Sigmoid colon (tissue), 3 donors: ENCODE measurements at regions not wholly inside any gene's neighbourhood (a gene's known extent, or its start where the extent isn't known, plus 50 kb on each side); places are given as distances from the start of the nearest gene placed in this dataset.
"Not testable (repeated sequence)": the region's sequence is repeated elsewhere in the genome, so short reads cannot be mapped to it uniquely, and the experiment has no call there.

Experiments used
- POLR2A ChIP-seq, 2 donors: fragments of 450-650 bp; IDR thresholded peaks; one replicate each; pipeline ENCODE4 v1.6.1; 2016; ENCODE audit warnings: antibody characterized with exemption in 2 of 2, mild to moderate bottlenecking in 2 of 2, moderate library complexity in 2 of 2
- TF ChIP-seq, protein P1 (sequence below), 4 experiments: fragments of 450-650 bp in 3 of 4; fragments of 200-600 bp in 1 of 4; IDR thresholded peaks; one replicate each; pipeline ENCODE4 v1.5.1; 2016 to 2019; ENCODE audit warnings: antibody characterized with exemption in 4 of 4, mild to moderate bottlenecking in 3 of 4, moderate library complexity in 2 of 4

DNA sequence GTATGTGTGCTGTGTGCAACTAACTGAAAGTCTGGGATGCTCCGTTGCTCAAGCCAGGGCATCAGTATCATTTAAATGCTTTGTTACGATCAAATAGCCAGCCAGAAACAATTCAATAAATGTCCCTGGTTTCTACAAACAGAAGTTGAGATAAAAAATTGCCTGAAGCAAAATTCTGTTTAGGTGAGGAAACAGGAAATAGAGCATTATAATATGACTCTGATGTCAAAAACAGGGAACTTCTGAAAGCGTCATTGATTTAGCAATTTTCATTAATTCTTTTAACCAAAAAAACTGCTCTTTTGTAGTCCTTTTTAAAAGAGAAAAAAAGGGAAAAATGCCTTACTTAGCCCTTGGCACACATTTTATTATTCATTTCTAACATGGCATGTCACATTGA lies 174.7 kb downstream of the POTEB3 start:
- TF ChIP-seq, protein P1, sequence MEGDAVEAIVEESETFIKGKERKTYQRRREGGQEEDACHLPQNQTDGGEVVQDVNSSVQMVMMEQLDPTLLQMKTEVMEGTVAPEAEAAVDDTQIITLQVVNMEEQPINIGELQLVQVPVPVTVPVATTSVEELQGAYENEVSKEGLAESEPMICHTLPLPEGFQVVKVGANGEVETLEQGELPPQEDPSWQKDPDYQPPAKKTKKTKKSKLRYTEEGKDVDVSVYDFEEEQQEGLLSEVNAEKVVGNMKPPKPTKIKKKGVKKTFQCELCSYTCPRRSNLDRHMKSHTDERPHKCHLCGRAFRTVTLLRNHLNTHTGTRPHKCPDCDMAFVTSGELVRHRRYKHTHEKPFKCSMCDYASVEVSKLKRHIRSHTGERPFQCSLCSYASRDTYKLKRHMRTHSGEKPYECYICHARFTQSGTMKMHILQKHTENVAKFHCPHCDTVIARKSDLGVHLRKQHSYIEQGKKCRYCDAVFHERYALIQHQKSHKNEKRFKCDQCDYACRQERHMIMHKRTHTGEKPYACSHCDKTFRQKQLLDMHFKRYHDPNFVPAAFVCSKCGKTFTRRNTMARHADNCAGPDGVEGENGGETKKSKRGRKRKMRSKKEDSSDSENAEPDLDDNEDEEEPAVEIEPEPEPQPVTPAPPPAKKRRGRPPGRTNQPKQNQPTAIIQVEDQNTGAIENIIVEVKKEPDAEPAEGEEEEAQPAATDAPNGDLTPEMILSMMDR (IDR thresholded peaks at IDR 0.05), result not testable (repeated sequence)
- TF ChIP-seq POLR2A (IDR thresholded peaks at IDR 0.05), result not testable (repeated sequence)
